Endodermal cell (in vitro differentiated cells): ENCODE measurements at regions not wholly inside any gene's neighbourhood (a gene's known extent, or its start where the extent isn't known, plus 50 kb on each side); places are given as distances from the start of the nearest gene placed in this dataset.

ENCODE experiments used
- DNase-seq: peaks from one replicate; pipeline ENCODE4 v3.0.0-alpha.2; 2017
- H3K27ac ChIP-seq: 2 replicates; pipeline ENCODE4 v1.5.1; 2013; ENCODE audit warnings: mild to moderate bottlenecking, low read depth, low read length, moderate library complexity
- H3K27me3 ChIP-seq: 2 replicates; pipeline ENCODE4 v1.6.1; 2013; ENCODE audit warnings: mild to moderate bottlenecking, low read length, moderate library complexity; ENCODE audit not compliant: insufficient read depth, control insufficient read depth, poor library complexity, severe bottlenecking
- H3K36me3 ChIP-seq: 2 replicates; pipeline ENCODE4 v1.7.0; 2013; ENCODE audit warnings: mild to moderate bottlenecking, low read length, moderate library complexity; ENCODE audit not compliant: control insufficient read depth, insufficient read depth
- H3K4me1 ChIP-seq: one replicate; pipeline ENCODE4 v1.7.0; 2013; ENCODE audit warnings: low read length; ENCODE audit not compliant: control insufficient read depth, insufficient read depth
- H3K4me3 ChIP-seq: 2 replicates; pipeline ENCODE4 v1.5.1; 2013; ENCODE audit warnings: mild to moderate bottlenecking, low read length, moderate library complexity
- H3K9ac ChIP-seq: 2 replicates; pipeline ENCODE4 v1.6.1; 2013; ENCODE audit warnings: mild to moderate bottlenecking, low read length, moderate library complexity; ENCODE audit not compliant: poor library complexity, severe bottlenecking; ENCODE audit errors: extremely low read depth
- H3K9me3 ChIP-seq: 2 replicates; pipeline ENCODE4 v1.6.1; 2013; ENCODE audit warnings: mild to moderate bottlenecking, low read length, moderate library complexity; ENCODE audit not compliant: control insufficient read depth
- H3K27ac Mint-ChIP-seq: 2 replicates; pipeline ENCODE4 v1.8.0; 2020; ENCODE audit warnings: mixed read lengths
- H3K27me3 Mint-ChIP-seq: 2 replicates; pipeline ENCODE4 v1.8.0; 2021; ENCODE audit warnings: mild to moderate bottlenecking, mixed read lengths; ENCODE audit not compliant: insufficient read depth
- H3K36me3 Mint-ChIP-seq: 2 replicates; pipeline ENCODE4 v1.8.0; 2020; ENCODE audit warnings: low read depth, mixed read lengths
- H3K4me1 Mint-ChIP-seq: 2 replicates; pipeline ENCODE4 v1.8.0; 2020; ENCODE audit warnings: mixed read lengths
- H3K4me3 Mint-ChIP-seq: 2 replicates; pipeline ENCODE4 v1.8.0; 2020; ENCODE audit warnings: mild to moderate bottlenecking, moderate library complexity, mixed read lengths
- H3K9me3 Mint-ChIP-seq: 2 replicates; pipeline ENCODE4 v1.8.0; 2020; ENCODE audit warnings: mild to moderate bottlenecking, mixed read lengths
- WGBS, 2 experiments: methylation state at CpG; one replicate each; pipeline versions ENCODE4 v1.1.5 to v1.1.7; 2013; ENCODE audit warnings: missing lambda C conversion rate in 2 of 2, mixed read lengths in 1 of 2; ENCODE audit not compliant: insufficient coverage in 1 of 2, insufficient read length in 1 of 2; 5-methylcytosine and 5-hydroxymethylcytosine counted together
- TF ChIP-seq, protein P1 (sequence below): fragments of 200-600 bp; sonication (generic); conservative IDR thresholded peaks from 2 replicates; pipeline ENCODE4 v1.5.0; 2021; ENCODE audit warnings: antibody characterized with exemption, mild to moderate bottlenecking

DNA sequence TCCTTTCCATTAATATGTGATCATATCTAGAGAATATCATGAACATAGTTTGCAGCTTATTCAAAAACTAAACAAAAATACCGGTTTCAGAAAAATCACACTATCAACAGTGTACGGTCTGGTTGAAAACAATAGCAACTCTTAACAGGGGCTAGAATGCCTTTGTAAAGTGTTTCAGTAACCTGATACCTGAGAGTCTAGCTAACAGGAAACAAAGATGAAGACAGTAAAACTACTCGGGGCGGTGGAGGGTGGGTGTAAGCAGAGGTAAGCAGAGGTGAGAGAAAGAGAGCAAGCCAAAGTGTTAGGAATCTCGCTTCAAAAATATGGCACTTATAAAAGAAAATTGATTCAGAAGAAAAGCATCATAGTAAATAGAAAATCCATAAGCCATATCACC, 109.0 kb upstream of the RGPD4 start:
- H3K9ac ChIP-seq, result no peak overlapping the region
- no peak overlapping the region for H3K27ac Mint-ChIP-seq
- H3K4me3 ChIP-seq, result no peak overlapping the region
- H3K36me3 ChIP-seq, result no peaks in the 10 kb centered on the region
- WGBS, 2 experiments, result 24 to 53% methylated on average over 3 to 5 of the region's 5 CpGs
- no peak overlapping the region for H3K27ac ChIP-seq
- H3K4me3 Mint-ChIP-seq, result no peak overlapping the region
- no peaks in the 10 kb centered on the region for H3K4me1 ChIP-seq
- H3K9me3 ChIP-seq, result no peaks in the 10 kb centered on the region
- TF ChIP-seq, protein P1, sequence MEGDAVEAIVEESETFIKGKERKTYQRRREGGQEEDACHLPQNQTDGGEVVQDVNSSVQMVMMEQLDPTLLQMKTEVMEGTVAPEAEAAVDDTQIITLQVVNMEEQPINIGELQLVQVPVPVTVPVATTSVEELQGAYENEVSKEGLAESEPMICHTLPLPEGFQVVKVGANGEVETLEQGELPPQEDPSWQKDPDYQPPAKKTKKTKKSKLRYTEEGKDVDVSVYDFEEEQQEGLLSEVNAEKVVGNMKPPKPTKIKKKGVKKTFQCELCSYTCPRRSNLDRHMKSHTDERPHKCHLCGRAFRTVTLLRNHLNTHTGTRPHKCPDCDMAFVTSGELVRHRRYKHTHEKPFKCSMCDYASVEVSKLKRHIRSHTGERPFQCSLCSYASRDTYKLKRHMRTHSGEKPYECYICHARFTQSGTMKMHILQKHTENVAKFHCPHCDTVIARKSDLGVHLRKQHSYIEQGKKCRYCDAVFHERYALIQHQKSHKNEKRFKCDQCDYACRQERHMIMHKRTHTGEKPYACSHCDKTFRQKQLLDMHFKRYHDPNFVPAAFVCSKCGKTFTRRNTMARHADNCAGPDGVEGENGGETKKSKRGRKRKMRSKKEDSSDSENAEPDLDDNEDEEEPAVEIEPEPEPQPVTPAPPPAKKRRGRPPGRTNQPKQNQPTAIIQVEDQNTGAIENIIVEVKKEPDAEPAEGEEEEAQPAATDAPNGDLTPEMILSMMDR, result no peak
- H3K4me1 Mint-ChIP-seq, result peaks cover 4% of the 10 kb centered on the region
- no peaks in the 10 kb centered on the region for H3K36me3 Mint-ChIP-seq
- no peaks in the 10 kb centered on the region for H3K27me3 ChIP-seq
- H3K27me3 Mint-ChIP-seq, result no peaks in the 10 kb centered on the region
- H3K9me3 Mint-ChIP-seq, result no peaks in the 10 kb centered on the region
- no peak for DNase-seq

DNA sequence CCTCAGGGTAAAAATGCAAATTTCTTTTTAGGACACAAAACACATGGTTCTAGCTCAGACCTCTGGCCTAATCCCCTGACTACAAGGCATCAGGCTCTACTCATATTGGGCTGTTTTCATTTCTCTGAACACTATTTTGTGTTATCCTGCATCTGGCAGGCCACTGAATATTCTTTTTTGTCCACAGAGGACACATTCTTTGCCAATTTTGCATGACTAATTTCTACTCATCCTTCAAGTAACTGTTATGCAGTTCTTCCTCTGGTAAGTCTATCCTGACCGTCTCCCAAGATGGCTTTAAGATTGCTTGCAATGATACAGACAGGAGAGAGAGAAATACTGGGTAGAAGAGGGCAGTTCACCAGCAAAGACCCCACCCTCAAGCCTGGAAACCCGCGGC, 107.6 kb upstream of the RGPD4 start:
- no peaks in the 10 kb centered on the region for H3K27me3 Mint-ChIP-seq
- no peak overlapping the region for H3K4me3 ChIP-seq
- H3K9ac ChIP-seq, result no peak overlapping the region
- 94% methylated on average over 3 of the region's 3 CpGs; no CpG with 5 or more reads in 1 of the 2 experiments for WGBS, 2 experiments
- no peak overlapping the region for H3K27ac Mint-ChIP-seq
- no peaks in the 10 kb centered on the region for H3K36me3 ChIP-seq
- H3K4me3 Mint-ChIP-seq, result no peak overlapping the region
- no peaks in the 10 kb centered on the region for H3K9me3 ChIP-seq
- TF ChIP-seq, protein P1, result no peak
- no peaks in the 10 kb centered on the region for H3K4me1 ChIP-seq
- H3K27ac ChIP-seq, result no peak overlapping the region
- no peaks in the 10 kb centered on the region for H3K36me3 Mint-ChIP-seq
- H3K27me3 ChIP-seq, result no peaks in the 10 kb centered on the region
- H3K4me1 Mint-ChIP-seq, result peaks cover 4% of the 10 kb centered on the region
- DNase-seq, result no peak
- H3K9me3 Mint-ChIP-seq, result no peaks in the 10 kb centered on the region

DNA sequence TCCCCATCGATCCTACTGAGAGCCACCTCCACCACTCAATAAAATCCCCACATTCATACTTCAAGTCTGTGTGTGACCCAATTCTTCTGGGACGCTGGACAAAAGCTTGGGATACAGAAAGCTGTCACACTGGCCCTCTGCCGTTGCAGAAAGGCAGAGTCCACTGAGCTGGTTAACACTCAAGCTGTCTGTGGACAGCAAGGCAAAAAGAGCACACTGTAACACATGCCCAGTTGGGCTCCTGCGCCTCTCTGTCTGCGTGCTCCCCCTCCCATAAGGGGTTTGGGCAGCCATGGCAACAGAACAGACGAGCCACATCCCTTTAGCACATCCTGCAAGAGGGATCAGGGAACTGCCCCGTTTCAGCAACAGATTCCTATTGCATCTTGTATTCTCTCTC, 106.9 kb upstream of the RGPD4 start:
- Histone ChIP-seq H3K27me3 (no peaks in the 10 kb centered on the region), H3K36me3 (no peaks in the 10 kb centered on the region), H3K4me1 (no peaks in the 10 kb centered on the region), H3K27ac (no peak overlapping the region), H3K9me3 (no peaks in the 10 kb centered on the region), H3K4me3 (no peak overlapping the region), H3K9ac (no peak overlapping the region)
- no peaks in the 10 kb centered on the region for H3K36me3 Mint-ChIP-seq
- peaks cover 4% of the 10 kb centered on the region for H3K4me1 Mint-ChIP-seq
- TF ChIP-seq, protein P1, result no peak
- DNase-seq, result no peak
- H3K9me3 Mint-ChIP-seq, result no peaks in the 10 kb centered on the region
- no peak overlapping the region for H3K4me3 Mint-ChIP-seq
- H3K27me3 Mint-ChIP-seq, result no peaks in the 10 kb centered on the region
- H3K27ac Mint-ChIP-seq, result no peak overlapping the region
- WGBS, 2 experiments, result 60 to 89% methylated on average over 1 to 7 of the region's 7 CpGs
